G401 (cell line): ENCODE measurements at regions not wholly inside any gene's neighbourhood (a gene's known extent, or its start where the extent isn't known, plus 50 kb on each side); places are given as distances from the start of the nearest gene placed in this dataset.

Source experiments
- DNase-seq: peaks from one replicate; pipeline ENCODE4 v3.0.0-alpha.2; 2015; ENCODE audit warnings: low spot score
- in situ Hi-C: cut with HindIII; loops from 2 replicates; pipeline ENCODE4 v1.10.0; 2016; ENCODE audit warnings: low sequenced_read_pairs, mixed read lengths

DNA sequence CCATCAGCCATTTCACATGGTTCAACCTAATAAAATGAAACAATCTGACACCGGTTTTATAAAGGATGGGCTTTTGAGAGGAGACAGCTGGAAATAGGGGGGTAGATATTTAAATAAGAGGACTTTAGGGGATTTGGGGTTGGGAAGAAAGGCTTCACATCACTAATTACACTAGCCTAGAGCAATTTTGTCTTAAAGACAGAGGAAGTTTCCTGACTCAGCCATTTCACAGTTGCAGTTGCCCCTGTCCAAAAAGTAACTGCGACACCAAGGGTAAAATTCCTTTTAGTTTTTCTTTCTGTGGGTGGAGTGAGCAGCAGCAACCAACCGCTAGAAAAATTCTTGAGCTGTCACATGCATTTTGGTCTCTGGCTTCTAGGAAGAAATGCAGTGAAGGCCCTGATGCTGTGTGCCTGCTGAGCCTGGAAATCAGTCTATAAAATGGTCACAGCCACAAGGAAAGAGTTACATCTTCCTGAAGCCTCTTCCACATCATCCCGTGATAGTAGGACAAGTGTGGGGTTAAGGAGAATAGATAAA is 233.6 kb downstream of the ZNF674 start:
- DNase-seq, result no peak
- in situ Hi-C loops, result no loop called here

DNA sequence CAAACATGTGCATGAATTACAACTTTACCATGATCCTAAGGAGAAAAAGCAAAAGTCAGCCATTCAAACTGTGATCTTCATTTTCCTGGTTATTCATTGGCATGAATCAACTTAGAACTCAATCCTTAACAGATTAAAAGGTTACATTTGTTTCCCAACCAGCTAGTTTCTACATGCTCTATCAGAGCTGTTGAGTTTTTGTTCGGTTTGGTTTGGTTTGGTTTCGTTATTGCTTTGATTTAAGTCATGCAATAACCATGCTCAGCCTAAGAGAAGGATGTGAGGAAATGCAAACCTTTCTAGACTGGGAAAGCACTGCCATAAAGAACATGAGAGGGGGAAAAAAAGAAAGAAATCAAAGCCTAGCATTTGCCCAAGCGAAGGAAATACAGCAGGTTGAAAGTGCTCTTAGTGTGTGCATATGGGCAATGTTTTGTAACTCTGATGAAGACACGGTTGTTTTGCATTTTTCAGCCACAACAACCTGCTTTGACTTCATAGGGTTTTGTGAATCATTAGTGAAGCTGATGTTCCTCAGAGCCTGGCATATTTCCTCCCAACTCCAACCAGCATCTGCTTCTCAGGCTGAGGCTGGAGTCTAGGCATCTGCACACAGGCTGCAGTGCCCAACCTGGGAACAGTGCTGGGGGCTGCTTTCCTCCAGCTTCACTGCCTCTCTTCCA is 234.3 kb downstream of the ZNF674 start:
- DNase-seq, result no peak
- in situ Hi-C loops, result no loop called here

DNA sequence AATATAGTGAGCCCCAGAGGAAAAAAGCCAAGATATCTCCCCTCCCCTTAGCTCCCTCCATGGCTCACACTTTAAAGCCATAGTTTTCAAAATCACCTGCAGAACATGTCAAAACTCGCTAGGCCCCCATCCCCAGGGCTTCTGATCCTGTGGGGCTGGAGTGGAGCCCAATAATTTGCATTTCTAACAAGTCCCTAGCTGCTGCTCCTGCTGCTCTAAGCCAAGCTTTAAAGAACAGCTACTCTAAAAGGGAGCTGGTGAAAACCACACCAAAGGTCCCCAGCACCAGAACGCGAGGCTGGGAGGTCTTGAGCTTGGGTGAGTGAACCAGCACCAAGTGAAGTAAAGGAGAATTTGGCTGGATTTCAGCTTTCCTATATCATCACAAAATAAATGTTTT is 237.1 kb downstream of the ZNF674 start:
- in situ Hi-C loops, result no loop called here
- DNase-seq, result no peak

DNA sequence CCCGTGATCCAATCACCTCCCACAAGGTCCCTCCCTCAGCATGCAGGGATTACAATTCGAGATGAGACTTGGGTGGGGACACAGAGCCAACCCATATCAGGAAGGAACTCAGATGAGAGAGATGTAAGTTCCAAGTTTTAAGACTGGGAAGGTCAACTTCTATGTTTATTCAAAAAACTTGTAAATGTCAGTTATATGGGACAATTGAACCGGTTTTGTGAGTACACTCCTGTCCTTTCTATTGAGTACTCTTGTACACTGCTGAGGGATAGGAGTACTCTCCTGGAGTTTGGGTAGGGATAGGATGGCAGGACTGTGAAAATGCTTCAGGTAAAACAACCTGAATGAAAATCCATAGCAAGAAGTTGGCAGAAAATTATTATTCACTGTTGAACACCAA is 239.1 kb downstream of the ZNF674 start:
- in situ Hi-C loops, result no loop called here
- DNase-seq, result no peak

DNA sequence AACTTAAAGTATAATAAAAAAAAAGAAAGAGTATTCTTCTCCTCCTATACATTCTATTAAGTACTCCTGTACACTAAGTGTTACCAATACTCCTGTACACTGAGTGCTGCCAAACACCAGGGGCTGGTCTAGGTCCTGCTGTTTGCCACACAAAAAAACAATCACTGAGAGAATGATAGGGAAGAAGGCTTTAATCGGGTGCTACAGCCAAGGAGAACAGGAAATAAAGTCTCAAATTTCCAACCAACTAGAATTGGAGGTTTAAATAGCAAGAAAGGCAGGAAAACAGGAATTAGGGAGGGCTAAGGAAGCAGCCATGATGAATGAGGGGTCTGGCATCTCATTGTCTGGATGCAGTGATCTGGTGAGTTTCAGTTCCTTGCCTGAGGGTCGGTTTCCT is 239.8 kb downstream of the ZNF674 start:
- in situ Hi-C loops, result no loop called here
- DNase-seq, result no peak

DNA sequence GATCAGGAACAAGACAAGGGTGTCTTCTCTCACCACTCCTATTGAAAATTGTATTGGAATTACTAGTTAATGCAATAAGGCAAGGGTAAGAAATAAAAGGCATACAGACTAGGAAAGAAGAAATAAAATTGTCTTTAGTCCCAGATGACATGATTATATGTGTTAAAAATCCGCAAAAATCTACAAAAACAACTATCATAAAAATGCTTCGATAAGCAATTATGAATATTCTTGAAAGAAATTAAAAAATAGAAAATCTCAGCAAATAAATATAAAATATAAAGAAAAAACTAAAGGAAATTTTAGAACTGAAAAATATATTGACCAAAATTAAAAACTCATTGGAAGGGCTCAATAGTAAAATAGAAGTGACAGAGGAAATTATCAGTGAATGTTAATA is 243.3 kb downstream of the ZNF674 start:
- in situ Hi-C loops, result no loop called here
- no peak for DNase-seq

DNA sequence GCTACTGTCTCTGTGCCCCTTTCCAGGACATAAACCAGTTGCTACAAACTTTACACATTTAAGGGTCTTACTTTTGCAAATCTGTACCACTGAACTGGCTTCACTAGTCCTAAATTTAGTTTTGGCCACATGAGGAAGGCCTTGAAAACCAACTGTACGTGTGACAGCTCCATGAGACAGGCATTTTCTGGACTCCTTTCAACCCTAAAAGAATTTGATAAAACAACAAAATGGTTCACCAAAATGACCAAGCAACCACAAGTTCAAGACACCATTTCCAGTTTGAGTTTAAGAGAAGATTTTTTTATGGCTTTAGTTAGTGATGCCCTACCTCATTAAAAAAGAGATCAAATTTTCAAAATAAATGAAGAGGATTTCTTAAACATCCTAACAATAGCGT is 246.4 kb downstream of the ZNF674 start:
- in situ Hi-C loops, result no loop called here
- DNase-seq, result no peak

DNA sequence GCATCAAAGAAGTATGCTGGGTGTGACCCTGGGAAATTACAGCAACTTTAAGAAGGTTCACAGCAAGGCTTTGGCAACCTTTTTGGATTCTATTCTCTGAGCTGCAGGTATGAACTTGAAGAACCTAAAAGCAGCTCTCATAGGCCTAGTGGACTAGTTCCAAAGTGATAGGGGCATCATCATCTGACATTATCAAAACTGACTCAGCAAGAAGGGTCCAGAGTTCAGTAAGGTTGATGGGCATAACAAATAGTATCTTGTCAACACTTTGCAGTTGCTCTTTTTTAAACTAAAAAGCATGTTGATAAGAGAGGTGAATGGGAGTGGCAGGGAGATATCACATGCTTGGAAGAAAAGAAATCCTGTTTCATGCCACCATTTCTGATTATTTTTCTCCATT is 249.3 kb downstream of the ZNF674 start:
- in situ Hi-C loops, result no loop called here
- no peak for DNase-seq

DNA sequence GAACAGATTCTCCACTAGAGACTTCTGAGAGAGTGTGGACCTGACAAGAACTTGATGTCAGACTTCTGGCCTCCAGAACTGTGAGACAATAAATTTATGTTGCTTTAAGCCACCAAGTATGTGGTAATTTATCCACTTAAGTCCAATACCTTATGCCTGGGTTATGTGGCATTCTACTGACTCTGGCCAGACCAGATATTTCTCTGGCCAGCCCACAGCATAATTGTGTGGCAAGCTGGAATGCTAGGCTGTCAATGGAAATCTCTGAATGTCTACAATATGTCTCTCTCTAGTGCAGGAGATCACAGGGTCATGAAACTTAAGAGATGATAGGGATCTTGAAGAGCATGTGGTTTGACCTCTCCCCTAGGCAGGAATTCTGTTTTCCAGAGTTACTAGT is 251.0 kb downstream of the ZNF674 start:
- in situ Hi-C loops, result no loop called here
- DNase-seq, result no peak

DNA sequence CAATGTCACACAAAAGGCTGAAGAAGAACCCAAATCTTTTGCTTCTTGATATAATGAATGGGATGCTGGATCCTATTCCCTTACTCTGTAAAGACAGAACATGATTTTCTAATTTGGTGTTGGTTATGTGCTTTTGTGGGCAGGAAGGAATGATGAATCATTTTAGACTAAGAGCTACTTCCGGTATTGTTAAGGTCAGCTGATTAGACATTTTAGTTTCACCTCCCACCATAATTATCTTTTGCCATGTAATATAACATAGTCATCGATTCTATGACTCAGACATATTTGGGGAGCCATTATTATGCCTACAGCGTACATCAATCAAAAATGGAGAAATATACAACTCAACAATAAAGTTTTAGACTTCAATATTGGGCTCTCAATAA is 265.3 kb downstream of the ZNF674 start:
- no peak for DNase-seq
- in situ Hi-C loops, result no loop called here

DNA sequence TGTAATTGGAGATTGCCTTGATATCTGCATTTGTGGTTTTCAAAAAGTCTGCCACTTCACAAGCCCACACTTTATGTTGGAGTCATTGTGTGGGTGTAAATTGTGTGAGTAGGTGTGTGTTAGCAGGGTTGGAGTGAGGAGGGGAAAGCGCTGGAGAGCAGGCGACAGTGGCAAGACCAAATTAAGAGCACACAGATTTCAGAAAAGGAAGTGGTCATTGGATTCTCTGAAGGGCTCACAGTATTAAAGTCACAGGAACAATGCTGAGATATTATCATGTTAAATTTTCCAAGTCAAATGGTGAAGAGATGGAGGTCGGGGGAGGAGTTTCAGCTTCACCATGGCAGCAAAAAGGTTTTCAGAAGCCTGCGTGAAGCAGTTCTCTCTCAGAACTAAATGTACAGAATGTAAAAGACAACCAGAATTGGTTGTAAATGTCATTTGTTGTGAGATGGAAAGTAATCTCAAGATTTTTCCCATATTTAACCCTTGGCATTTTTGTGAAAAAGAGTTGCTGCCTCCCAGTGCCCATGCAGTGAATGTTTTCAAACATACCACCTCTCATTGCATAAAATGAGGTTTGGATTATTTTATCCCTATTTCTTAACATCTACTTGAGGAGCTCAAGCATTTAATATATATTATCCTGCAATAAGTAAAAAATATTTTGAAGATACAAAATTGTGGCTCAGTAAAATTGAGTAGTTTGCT is 265.9 kb downstream of the ZNF674 start:
- no peak for DNase-seq
- in situ Hi-C loops, result no loop called here

DNA sequence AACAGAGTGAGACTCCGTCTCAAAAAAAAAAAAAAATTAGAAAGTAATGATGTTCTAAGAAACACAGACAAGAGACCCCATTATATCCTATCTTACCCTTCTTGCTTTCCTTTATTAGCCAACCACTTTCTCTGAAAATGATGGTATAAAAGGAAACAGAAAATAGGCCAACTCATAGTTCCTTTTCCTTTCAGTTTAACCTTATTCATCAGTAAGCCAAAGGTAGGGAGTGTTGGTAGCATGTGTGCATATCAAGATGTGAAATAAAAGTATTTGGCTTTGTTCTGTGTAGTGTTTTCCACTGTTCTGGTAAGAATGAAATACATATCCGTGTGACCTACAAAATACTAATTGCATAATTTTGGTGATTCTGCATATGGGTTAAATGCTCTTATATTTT is 266.6 kb downstream of the ZNF674 start:
- in situ Hi-C loops, result no loop called here
- no peak for DNase-seq

DNA sequence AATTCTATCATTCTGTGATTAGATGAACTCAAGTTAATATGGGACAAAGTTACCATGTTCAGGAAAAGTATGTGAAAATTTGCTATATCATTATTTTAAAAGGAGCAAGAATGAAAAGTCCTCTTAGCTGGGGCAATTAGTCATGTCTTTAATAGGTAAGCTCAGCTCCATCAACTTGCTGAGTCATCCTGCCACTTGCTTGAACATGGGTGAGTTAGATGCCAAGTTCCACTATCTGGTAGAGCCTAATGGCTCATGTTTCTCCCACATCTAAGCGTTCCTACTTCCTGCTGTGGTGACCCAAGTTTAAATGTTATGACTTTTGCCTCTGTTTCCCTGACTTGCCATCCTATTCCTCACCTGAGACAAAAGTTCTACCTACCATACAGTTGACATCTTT is 276.8 kb downstream of the ZNF674 start:
- in situ Hi-C loops, result no loop called here
- no peak for DNase-seq

DNA sequence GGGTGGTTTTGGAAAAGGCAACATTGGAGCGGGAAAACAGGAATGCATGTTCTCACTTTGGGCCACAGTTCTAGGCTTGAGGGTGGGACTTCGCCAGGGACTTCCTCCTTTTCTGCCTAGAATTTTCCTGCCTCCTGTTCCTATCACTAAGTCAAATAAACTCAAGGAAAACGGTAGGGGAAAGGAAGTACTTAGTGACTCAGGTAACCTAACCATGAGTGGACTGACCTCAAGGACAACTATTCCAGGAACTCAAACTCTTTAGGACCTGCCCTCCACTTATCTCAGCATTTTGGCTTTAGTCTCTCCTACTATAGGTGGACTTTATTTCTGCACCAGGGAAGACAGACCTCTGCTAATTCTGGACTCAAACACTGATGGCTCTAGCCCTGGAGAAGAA is 281.7 kb downstream of the ZNF674 start:
- DNase-seq, result no peak
- in situ Hi-C loops, result no loop called here

DNA sequence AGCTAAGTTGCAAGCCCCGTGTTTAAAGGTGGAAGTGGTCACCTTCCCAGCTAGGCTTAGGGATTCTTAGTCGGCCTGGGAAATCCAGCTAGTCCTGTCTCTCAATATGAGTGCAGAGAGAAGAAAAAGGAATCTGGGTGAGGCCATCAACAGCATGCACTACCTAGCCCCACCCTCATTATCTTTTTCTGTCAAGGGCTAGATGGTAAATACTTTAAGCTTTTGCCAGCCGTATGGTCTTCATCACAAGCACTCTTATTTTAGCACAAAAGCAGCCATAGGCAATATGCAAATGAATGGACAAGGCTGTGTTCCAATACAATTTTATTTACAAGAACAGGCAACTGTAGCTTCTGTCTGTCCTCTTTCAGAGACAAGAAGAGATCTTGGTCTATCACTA is 282.9 kb downstream of the ZNF674 start:
- in situ Hi-C loops, result no loop called here
- DNase-seq, result no peak

DNA sequence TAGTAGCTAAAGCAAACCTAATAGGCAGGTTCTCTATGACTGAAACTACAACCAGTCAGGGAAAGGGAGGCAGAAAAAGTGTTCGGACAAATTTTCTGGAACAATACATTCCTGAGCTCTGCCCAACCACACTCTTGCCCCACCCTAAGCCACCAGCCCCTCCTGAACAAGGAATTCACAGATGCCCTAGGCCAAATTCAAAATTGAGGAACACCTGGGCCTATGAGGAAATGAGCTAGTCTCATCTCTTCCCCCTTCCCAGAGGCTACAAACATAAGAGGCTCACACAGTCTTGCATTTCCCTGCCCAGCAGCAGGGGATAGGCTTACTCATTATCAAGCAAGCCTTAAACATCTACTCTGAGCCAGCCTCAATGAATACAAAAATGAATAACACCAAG is 284.7 kb downstream of the ZNF674 start:
- in situ Hi-C loops, result no loop called here
- DNase-seq, result no peak

DNA sequence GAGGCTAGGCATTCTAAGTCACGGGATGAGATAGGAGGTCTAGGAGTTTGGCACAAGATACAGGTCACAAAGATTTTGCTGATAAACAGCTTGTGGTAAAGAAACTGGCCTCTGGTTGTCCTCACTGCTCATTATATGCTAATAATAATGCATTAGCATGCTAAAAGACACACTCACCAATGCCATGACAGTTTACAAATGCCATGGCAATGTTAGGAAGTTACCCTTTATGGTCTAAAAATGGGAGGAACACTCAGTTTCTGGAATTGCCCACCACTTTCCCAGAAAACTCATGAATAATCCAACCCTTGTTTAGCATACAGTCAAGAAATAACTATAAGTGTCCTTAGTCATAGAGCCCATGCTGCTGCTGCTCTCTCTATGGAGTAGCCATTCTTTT is 286.9 kb downstream of the ZNF674 start:
- in situ Hi-C loops, result no loop called here
- DNase-seq, result no peak

DNA sequence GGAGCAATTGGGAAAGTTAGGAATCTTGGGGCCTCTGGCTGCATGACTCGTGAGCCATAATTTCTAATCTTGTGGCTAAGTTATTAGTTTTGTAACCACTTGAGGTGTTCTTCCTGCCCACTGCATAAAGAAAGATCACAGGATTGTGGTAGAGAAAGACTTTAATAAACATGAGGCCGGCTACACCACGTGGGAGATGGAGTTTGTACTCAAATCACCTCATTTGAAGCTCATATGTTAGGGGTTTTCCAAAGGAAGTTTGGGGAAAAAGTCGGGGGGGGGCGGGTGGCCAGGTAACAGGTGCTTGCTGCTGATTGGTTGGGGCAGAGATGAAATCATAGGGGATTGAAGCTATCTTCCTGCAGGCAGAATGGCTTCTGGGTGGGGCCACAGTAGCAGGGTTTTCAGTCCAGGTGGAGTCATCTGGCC is 287.8 kb downstream of the ZNF674 start:
- DNase-seq, result no peak
- in situ Hi-C loops, result no loop called here

DNA sequence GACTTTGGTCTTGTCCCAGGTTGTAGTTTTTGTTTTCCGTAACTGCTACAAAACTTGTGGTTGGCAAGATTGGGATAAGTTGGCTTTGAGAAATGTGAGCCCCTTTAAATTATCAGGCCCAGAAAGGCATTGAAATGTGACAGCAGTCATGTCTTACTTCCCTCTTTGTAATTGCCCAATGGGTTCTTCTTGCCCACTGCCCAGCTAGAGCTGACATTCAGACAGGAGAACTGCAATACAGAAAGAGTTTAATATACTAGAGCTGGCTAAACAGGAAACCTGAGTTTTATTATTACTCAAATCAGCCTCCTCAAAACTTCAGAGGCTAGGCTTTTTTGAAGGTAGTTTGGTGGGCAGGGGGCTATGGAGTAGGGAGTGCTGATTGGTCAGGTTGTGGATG is 288.3 kb downstream of the ZNF674 start:
- in situ Hi-C loops, result no loop called here
- no peak for DNase-seq

DNA sequence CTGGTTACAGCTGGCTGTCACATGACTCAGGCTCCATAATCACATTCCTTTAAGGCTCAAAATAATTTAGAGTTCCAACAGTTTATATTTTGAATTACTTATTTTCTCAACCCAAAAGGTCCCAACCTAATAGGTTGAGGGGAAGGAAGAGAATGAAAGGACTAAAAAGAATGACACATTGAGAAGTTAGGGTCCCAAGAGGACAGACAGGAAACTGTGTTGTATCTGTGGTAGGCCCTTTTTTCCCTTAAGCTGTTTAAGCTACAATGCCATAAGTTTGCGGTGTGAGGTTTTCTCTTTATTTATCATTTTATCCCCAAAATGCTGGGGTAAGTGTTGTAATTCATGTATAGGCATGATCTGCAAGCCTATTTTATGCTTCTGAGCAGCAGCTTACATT is 290.2 kb downstream of the ZNF674 start:
- DNase-seq, result no peak
- in situ Hi-C loops, result no loop called here

DNA sequence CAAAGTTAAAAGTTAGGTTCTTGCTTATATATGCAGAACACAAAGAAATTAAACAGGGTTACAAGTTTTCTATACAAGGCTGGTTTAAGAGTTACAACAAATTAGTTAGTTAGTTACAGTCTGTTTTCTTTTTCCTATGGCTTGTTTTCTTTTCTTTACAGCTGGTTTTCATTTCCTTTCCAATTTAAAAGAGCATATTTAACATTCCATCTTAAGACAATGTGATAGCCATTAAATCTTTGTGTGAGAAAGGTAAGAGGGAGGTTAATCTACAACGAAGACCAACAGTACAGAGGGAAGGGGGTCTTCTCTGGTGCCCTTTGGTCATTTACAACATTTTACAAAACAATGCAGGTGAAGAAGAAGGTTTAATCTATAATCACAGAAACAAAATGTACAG is 290.6 kb downstream of the ZNF674 start:
- in situ Hi-C loops, result no loop called here

More for the DNA sequence above, 290.6 kb downstream of the ZNF674 start:
- no peak for DNase-seq
